IMR-90 (cell line): ENCODE measurements at regions not wholly inside any gene's neighbourhood (a gene's known extent, or its start where the extent isn't known, plus 50 kb on each side); places are given as distances from the start of the nearest gene placed in this dataset.

Experiments
- ATAC-seq: fragments of 200-7000 bp; cut with Tn5 transposase; 2 replicates; pipeline ENCODE4 v1.9.1; 2020; ENCODE audit warnings: low read depth, mild to moderate bottlenecking, moderate library complexity
- BruUV-seq: library from RNA; stranded (reverse); fragments of 400-500 nt; replicated peaks from 2 replicates; lab custom pipeline; 2021; lab: Mats Ljungman, UMichigan
- CTCF ChIA-PET: fragments of 300-600 bp; formaldehyde crosslinking; extraction: SDS; loops from one replicate; lab custom pipeline; 2021; ENCODE audit warnings: antibody characterized with exemption; lab: Yijun Ruan, JAX
- POLR2A ChIA-PET: fragments of 300-600 bp; sonication (Branson Sonifier 250); formaldehyde crosslinking; loops from one replicate; lab custom pipeline; 2022; ENCODE audit warnings: antibody characterized with exemption; ENCODE audit not compliant: unreplicated experiment; lab: Charles Lee
- DNase-seq: peaks from one replicate; pipeline ENCODE4 v3.0.0; 2013
- H2AFZ ChIP-seq: replicated peaks from 2 replicates; pipeline ENCODE3; 2013; ENCODE audit warnings: low read length, mild to moderate bottlenecking; ENCODE audit not compliant: poor library complexity
- H2AK5ac ChIP-seq: 2 replicates; pipeline ENCODE4 v1.6.1; 2013; ENCODE audit warnings: low read depth, low read length, inconsistent platforms
- H2AK9ac ChIP-seq: replicated peaks from 2 replicates; pipeline ENCODE3; 2013; ENCODE audit warnings: mild to moderate bottlenecking, low read depth, low read length, moderate library complexity; ENCODE audit not compliant: poor library complexity
- H2BK120ac ChIP-seq: 2 replicates; pipeline ENCODE4 v1.6.1; 2013; ENCODE audit warnings: low read depth, low read length, inconsistent platforms
- H2BK15ac ChIP-seq: 3 replicates; pipeline ENCODE4 v1.6.1; 2013; ENCODE audit warnings: low read depth, low read length, inconsistent platforms
- H2BK20ac ChIP-seq: 2 replicates; pipeline ENCODE4 v1.6.1; 2013; ENCODE audit warnings: low read depth, mild to moderate bottlenecking, inconsistent platforms, low read length, moderate library complexity
- H2BK5ac ChIP-seq: 2 replicates; pipeline ENCODE4 v1.6.1; 2013; ENCODE audit warnings: mild to moderate bottlenecking, low read depth, low read length, inconsistent platforms; ENCODE audit not compliant: poor library complexity, severe bottlenecking
- H3K14ac ChIP-seq: replicated peaks from 2 replicates; pipeline ENCODE4 v1.6.1; 2013; ENCODE audit warnings: low read depth, low read length, inconsistent platforms
- H3K18ac ChIP-seq: 2 replicates; pipeline ENCODE4 v1.6.1; 2013; ENCODE audit warnings: low read depth, low read length, control low read depth
- H3K23ac ChIP-seq: 2 replicates; pipeline ENCODE4 v1.6.1; 2013; ENCODE audit warnings: low read depth, low read length, inconsistent platforms
- H3K27ac ChIP-seq: 2 replicates; pipeline ENCODE4 v1.5.1; 2013; ENCODE audit warnings: mild to moderate bottlenecking, control low read depth, low read length; ENCODE audit not compliant: insufficient read depth
- H3K27me3 ChIP-seq: 2 replicates; pipeline ENCODE4 v1.6.1; 2013; ENCODE audit warnings: low read length; ENCODE audit not compliant: control insufficient read depth, insufficient read depth
- H3K36me3 ChIP-seq: 2 replicates; pipeline ENCODE4 v1.6.1; 2013; ENCODE audit warnings: low read length, mixed read lengths; ENCODE audit not compliant: control insufficient read depth, insufficient read depth
- H3K4ac ChIP-seq: 2 replicates; pipeline ENCODE4 v1.6.1; 2013; ENCODE audit warnings: low read depth, low read length, inconsistent platforms
- H3K4me1 ChIP-seq: 2 replicates; pipeline ENCODE4 v1.6.1; 2013; ENCODE audit warnings: low read length, mixed read lengths; ENCODE audit not compliant: control insufficient read depth, insufficient read depth
- H3K4me2 ChIP-seq: 2 replicates; pipeline ENCODE4 v1.6.1; 2013; ENCODE audit warnings: low read depth, mild to moderate bottlenecking, control low read depth, low read length, moderate library complexity
- H3K4me3 ChIP-seq: 2 replicates; pipeline ENCODE4 v1.5.1; 2013; ENCODE audit warnings: low read depth, mild to moderate bottlenecking, control low read depth, low read length, moderate library complexity; ENCODE audit not compliant: insufficient read depth
- H3K56ac ChIP-seq: 2 replicates; pipeline ENCODE4 v1.6.1; 2013; ENCODE audit warnings: low read length, inconsistent platforms; ENCODE audit not compliant: insufficient read depth; ENCODE audit errors: extremely low read depth
- H3K79me1 ChIP-seq, 2 experiments: 2 replicates each; pipeline ENCODE4 v1.6.1; 2013; ENCODE audit warnings: low read length in 2 of 2, inconsistent platforms in 1 of 2, low read depth in 1 of 2
- H3K9ac ChIP-seq: 2 replicates; pipeline ENCODE4 v1.6.1; 2013; ENCODE audit warnings: low read depth, low read length, control low read depth
- H3K9me1 ChIP-seq: 2 replicates; pipeline ENCODE4 v1.6.1; 2013; ENCODE audit warnings: low read length, inconsistent platforms; ENCODE audit not compliant: insufficient read depth
- H3K9me3 ChIP-seq: 2 replicates; pipeline ENCODE4 v1.6.1; 2013; ENCODE audit warnings: low read length; ENCODE audit not compliant: control insufficient read depth, insufficient read depth
- H4K20me1 ChIP-seq: 2 replicates; pipeline ENCODE4 v1.6.1; 2013; ENCODE audit warnings: low read length, inconsistent platforms; ENCODE audit not compliant: insufficient read depth
- H4K5ac ChIP-seq: 2 replicates; pipeline ENCODE4 v1.6.1; 2013; ENCODE audit warnings: mild to moderate bottlenecking, low read depth, low read length, control low read depth
- H4K8ac ChIP-seq, 2 experiments: 2 replicates each; pipeline ENCODE4 v1.6.1; 2013; ENCODE audit warnings: low read depth in 2 of 2, low read length in 2 of 2, control low read depth in 1 of 2, inconsistent platforms in 1 of 2
- H4K91ac ChIP-seq: 2 replicates; pipeline ENCODE4 v1.6.1; 2013; ENCODE audit warnings: low read depth, low read length, inconsistent platforms; ENCODE audit not compliant: insufficient read depth
- BHLHE40 ChIP-seq: fragments of 150-350 bp; IDR thresholded peaks from 2 replicates; pipeline ENCODE4 v1.6.1; 2016; ENCODE audit warnings: mild to moderate bottlenecking, low read depth, low read length
- CEBPB ChIP-seq: IDR thresholded peaks from 2 replicates; pipeline ENCODE4 v1.6.1; 2012; ENCODE audit warnings: low read depth, low read length, improper control_type of control experiment
- CHD1 ChIP-seq: IDR thresholded peaks from 2 replicates; pipeline ENCODE4 v1.6.1; 2012; ENCODE audit warnings: low read depth, low read length, improper control_type of control experiment
- MAFK ChIP-seq: IDR thresholded peaks from 2 replicates; pipeline ENCODE4 v1.6.1; 2012; ENCODE audit warnings: low read depth, low read length, improper control_type of control experiment
- MAZ ChIP-seq: IDR thresholded peaks from 2 replicates; pipeline ENCODE4 v1.6.1; 2012; ENCODE audit warnings: low read depth, mild to moderate bottlenecking, low read length, improper control_type of control experiment, moderate library complexity, borderline replicate concordance
- NFE2L2 ChIP-seq: fragments of 150-350 bp; IDR thresholded peaks from 2 replicates; pipeline ENCODE4 v1.6.1; 2016; ENCODE audit warnings: low read depth, mild to moderate bottlenecking, low read length
- POLR2A ChIP-seq: IDR thresholded peaks from 2 replicates; pipeline ENCODE4 v1.6.1; 2012; ENCODE audit warnings: mild to moderate bottlenecking, low read depth, low read length
- RAD21 ChIP-seq: IDR thresholded peaks from 2 replicates; pipeline ENCODE4 v1.6.1; 2012; ENCODE audit warnings: low read length, improper control_type of control experiment
- RCOR1 ChIP-seq: IDR thresholded peaks from 2 replicates; pipeline ENCODE4 v1.6.1; 2012; ENCODE audit warnings: mild to moderate bottlenecking, low read length, improper control_type of control experiment; ENCODE audit not compliant: insufficient replicate concordance
- RFX5 ChIP-seq: IDR thresholded peaks from 2 replicates; pipeline ENCODE4 v1.8.0; 2012; ENCODE audit warnings: low read depth, mild to moderate bottlenecking, low read length, moderate library complexity
- WGBS, 2 experiments: methylation state at CpG; one replicate each; pipeline versions ENCODE4 v1.1.5 to v1.1.7; 2013; ENCODE audit warnings: missing lambda C conversion rate in 2 of 2; ENCODE audit not compliant: insufficient read length in 1 of 2; ENCODE audit errors: extremely low coverage in 2 of 2; 5-methylcytosine and 5-hydroxymethylcytosine counted together
- dilution Hi-C: fragments of 300-500 bp; cut with HindIII; formaldehyde crosslinking; loops from one replicate; pipeline ENCODE4 v1.14.3; 2018; ENCODE audit warnings: low sequenced_read_pairs; ENCODE audit not compliant: unreplicated experiment
- in situ Hi-C: fragments of 300-500 bp; cut with MboI; formaldehyde crosslinking; loops from 3 replicates; pipeline ENCODE4 v1.14.3; 2019; ENCODE audit warnings: low sequenced_read_pairs, inconsistent platforms, mixed read lengths
- intact Hi-C: fragments of 100-400 bp; cut with micrococcal nuclease; formaldehyde crosslinking; loops from 2 replicates; pipeline ENCODE4 v1.10.0; 2022
- TF ChIP-seq, protein P1 (sequence below): fragments of 150-350 bp; IDR thresholded peaks from 2 replicates; pipeline ENCODE4 v1.6.1; 2017; ENCODE audit warnings: mild to moderate bottlenecking, antibody characterized with exemption, low read length, low read depth

DNA sequence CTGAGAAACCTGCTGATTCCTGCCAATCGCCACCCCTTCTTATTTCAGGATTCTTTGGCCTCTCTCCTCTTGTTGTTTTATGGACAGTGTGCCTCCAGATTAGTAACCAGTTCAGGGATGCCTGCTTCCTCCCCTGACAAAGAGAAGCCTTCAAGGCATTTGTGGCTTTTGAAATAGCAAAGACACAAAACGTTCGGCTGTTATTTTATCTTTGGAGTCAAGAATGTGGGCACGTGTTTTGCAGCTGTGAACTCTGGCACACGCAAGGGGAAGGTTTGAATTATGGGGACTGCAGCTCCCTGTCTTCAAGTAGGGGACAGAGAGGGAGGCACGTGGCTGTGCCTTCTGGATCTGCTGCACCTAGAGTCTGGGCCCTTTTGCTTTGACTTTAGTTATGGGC is 157.9 kb upstream of the GRB10 start:
- H3K4ac ChIP-seq: no peak overlapping the region
- H4K91ac ChIP-seq: no peak overlapping the region
- no peak overlapping the region for H3K23ac ChIP-seq
- H3K9me1 ChIP-seq: no peaks in the 10 kb centered on the region
- H4K20me1 ChIP-seq: no peaks in the 10 kb centered on the region
- dilution Hi-C loops (no loop called here), intact Hi-C loops (no loop called here), in situ Hi-C loops (no loop called here)
- H2BK5ac ChIP-seq: no peak overlapping the region
- H2BK120ac ChIP-seq: no peak overlapping the region
- ATAC-seq (no peak), DNase-seq (no peak)
- no peak overlapping the region for H2AK9ac ChIP-seq
- TF ChIP-seq RAD21 (no peak), RCOR1 (no peak), BHLHE40 (no peak), RFX5 (no peak), MAZ (no peak), CEBPB (no peak), CHD1 (no peak), NFE2L2 (no peak), POLR2A (no peak), MAFK (no peak)
- TF ChIP-seq, protein P1, sequence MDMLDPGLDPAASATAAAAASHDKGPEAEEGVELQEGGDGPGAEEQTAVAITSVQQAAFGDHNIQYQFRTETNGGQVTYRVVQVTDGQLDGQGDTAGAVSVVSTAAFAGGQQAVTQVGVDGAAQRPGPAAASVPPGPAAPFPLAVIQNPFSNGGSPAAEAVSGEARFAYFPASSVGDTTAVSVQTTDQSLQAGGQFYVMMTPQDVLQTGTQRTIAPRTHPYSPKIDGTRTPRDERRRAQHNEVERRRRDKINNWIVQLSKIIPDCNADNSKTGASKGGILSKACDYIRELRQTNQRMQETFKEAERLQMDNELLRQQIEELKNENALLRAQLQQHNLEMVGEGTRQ: no peak
- ChIA-PET POLR2A (no interaction called here), CTCF (no interaction called here)
- no peak overlapping the region for H3K4me2 ChIP-seq
- H3K36me3 ChIP-seq: no peaks in the 10 kb centered on the region
- BruUV-seq: no TSS peak
- H3K9ac ChIP-seq: no peak overlapping the region
- 42% methylated on average over 4 of the region's 6 CpGs; no CpG with 5 or more reads in 1 of the 2 experiments for WGBS, 2 experiments
- no peak overlapping the region for H4K8ac ChIP-seq
- H3K4me3 ChIP-seq: no peak overlapping the region
- no peak overlapping the region for H4K5ac ChIP-seq
- H2BK20ac ChIP-seq: no peak overlapping the region
- no peaks in the 10 kb centered on the region for H3K4me1 ChIP-seq
- H3K79me1 ChIP-seq: no peaks in the 10 kb centered on the region
- no peak overlapping the region for H3K56ac ChIP-seq
- H3K27ac ChIP-seq: no peak overlapping the region
- H2AFZ ChIP-seq: no peak overlapping the region
- no peak overlapping the region for H3K14ac ChIP-seq
- H2AK5ac ChIP-seq: no peak overlapping the region
- H2BK15ac ChIP-seq: no peak overlapping the region
- H3K18ac ChIP-seq: no peak overlapping the region
- peaks cover 2% of the 10 kb centered on the region for H3K27me3 ChIP-seq
- H3K9me3 ChIP-seq: no peaks in the 10 kb centered on the region
